ENCODE measurements at regions not wholly inside any gene's neighbourhood (a gene's known extent, or its start where the extent isn't known, plus 50 kb on each side); places are given as distances from the start of the nearest gene placed in this dataset.
"Not testable (repeated sequence)": the region's sequence is repeated elsewhere in the genome, so short reads cannot be mapped to it uniquely, and the experiment has no call there.

- no peak for DNase-seq
Observed at GRCh38 chr10:6716516-6716915, 136.4 kb upstream of the PRKCQ start.

GRCh38 chr10:6713716-6714115 lies 133.6 kb upstream of the PRKCQ start:
- DNase-seq: no peak

DNA sequence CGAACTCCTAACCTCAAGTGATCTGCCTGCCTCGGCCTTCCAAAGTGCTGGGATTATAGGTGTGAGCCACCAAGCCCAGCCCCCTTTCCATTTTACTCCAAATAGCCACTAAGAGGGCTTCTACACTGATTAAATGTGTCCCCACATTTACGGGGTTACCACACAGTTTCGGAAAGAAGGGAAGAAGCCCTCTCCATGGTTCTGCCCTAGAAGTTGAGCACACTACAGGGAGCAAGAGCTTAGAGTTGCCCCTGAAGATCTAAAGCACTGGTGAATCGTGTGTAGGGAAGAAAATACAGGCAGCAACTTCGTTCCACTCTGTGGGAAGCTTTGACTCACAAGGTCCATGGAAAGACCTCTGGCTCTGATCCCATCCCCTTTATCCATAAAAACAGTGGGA lies 133.0 kb upstream of the PRKCQ start:
- DNase-seq: no peak

- no peak for DNase-seq
Observed at GRCh38 chr10:6711881-6712280, 131.8 kb upstream of the PRKCQ start.

GRCh38 chr10:6711408-6711841 lies 131.3 kb upstream of the PRKCQ start:
- no peak for DNase-seq

GRCh38 chr10:6707352-6707751 lies 127.3 kb upstream of the PRKCQ start:
- DNase-seq: no peak

DNA sequence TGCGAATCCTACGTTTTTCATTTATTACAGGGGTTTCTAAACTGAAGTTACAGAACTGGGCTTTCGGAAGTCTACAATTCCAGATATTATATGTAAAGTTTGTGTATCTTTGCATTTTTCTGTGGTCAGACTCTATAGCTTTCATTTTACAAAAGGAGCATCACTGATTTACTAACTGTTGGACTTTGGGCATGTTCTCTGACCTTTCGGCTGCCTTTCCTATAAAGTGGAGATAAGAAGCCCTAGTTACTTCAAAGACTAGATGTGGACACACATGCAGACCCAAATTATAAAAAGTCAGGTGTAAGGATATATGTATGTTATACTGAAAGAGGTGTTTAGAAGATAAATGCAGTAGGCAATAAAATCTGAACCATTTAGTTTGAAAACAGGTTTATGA lies 126.6 kb upstream of the PRKCQ start:
- no peak for DNase-seq

DNA sequence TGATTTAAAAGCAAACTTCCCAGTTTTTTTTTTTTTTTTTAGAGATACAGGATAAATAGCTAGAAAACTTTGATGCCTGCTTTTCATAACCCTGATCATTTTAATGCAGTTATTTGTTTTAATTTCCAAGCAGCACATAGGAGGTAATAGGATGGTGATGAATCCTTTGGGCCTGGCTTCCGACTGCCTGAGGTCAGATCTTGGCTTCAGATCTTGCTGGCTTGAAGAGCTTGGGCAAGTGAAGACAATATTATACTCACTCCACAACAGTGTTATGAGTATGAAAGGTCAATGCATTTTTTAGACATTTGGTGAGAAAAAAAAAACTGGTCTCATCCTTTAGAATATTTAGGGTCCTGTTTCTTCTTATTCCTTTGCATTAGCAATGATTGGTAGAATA lies 124.8 kb upstream of the PRKCQ start:
- no peak for DNase-seq

DNA sequence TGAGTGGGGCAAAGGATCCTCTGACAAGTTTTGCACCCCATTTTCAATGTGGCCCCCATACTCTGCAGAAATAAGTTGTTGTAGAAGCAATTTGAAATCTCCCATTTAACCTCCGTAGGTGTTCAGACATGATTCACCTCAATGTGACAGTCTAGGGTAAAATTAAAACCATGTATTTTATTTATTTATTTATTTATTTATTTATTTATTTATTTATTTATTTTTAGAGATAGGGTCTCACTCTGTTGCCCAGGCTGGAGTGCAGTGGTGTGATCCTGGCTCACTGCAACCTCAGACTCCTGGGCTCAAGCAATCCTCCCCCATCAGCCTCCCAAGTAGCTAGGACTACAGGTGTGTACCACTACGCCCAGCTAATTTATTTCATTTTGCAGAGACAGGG lies 122.8 kb upstream of the PRKCQ start:
- not testable (repeated sequence) for DNase-seq

DNA sequence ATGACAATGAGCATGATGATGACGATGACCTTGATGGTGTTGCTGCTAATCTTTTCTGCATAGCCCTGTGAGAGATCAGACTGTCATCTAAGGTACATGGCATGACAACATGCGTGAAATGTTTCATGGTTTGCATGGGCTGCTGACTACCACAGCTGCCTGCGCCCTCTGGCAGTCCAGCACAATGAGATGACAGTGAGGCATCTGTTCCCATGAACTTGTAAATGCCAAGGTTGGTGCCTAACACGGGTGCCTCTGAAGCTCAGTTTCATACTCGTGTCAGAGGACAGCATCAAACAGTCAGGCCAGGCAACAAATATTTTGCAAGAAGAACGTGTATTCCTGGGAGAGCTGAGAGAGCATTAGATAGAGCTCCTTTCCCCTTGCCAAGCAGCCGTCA lies 122.0 kb upstream of the PRKCQ start:
- no peak for DNase-seq

GRCh38 chr10:6701289-6701688 lies 121.2 kb upstream of the PRKCQ start:
- no peak for DNase-seq

DNA sequence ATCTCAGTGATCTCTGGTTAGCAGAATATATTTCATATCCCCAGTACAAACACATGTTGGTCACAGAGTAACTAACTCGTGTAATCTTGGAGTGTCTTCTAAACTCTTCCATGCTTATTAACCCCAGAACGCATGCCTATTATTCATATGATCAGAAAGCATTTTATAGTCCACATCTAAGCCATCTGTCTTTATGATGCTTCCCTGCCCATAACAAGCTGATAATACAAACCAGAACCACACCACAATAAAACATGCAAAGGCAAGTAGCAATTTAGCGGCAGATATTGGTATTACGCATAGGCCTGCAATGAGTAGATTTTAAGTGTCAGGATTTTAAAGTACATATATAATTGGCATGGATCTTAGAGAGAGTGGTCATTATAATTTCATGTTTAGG lies 120.0 kb upstream of the PRKCQ start:
- no peak for DNase-seq

DNA sequence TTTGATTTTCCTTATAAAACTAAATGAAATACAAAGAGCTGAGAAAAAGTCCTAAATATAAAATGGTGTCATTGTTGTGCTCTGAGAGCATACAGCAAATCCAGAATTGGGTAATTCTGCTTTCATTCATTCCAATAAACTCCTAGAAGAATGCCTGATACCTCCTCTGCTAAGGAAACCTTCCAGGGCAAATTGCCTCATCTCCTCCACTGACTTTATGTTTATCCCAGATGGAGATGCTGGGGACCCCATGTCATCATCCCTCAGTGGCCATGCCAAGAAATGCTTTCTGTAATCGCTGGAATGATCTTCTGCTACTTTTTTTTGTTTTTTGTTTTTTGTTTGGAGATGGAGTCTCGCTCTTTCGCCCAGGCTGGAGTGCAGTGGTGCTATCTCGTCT lies 119.3 kb upstream of the PRKCQ start:
- DNase-seq: no peak

GRCh38 chr10:6695519-6695918 lies 115.4 kb upstream of the PRKCQ start:
- DNase-seq: no peak

DNA sequence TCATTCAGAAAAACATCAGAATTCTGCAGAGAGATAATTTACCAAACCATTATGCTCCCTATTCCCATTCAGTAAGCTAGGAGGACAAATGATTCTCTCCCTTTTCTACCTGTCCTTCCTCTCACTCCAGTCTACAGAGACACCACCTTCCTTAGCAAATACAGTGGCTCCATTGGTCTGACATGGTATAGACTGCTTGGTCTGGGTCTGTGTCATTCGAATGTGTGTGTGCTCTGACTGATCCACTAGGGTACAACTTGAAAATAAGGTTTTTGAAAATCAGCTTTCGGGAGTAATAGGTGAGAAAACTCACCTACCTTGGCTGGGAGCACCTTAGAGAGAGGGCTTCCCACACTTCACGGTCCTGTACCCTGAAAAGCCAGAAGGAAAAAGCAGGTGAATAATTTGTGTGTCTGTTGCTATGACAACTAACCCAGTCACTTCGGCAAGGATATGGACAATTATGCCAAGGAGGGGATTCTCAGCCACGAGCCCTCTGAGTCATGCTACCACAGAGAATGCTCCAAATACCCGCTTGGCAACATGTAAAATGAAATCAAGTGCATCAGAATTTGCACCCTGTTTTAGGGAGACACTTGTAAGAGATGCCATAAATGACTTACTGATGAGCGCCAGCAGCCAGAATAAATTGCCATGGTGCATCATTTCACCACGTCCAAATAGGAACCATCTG lies 114.5 kb upstream of the PRKCQ start:
- DNase-seq: peak; percentile 9

DNA sequence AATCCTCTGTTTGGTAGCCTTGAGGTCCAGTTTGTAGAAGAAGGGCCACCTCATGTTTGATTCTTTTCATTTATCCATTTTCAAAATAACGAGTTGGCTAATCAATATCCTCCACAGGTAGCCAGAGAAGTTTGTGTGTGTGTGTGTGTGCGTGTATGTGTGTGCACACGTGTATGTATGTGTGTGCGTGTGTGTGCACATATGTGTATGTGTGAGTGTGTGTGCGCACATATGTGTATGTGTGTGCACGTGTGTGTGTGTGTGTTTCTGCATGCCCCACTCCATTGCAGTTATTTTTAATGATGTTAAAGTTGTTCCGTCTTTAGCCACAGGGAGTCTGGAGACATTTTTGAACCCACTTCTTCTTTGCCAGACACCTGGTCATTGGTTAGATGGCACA lies 112.8 kb upstream of the PRKCQ start:
- no peak for DNase-seq

DNA sequence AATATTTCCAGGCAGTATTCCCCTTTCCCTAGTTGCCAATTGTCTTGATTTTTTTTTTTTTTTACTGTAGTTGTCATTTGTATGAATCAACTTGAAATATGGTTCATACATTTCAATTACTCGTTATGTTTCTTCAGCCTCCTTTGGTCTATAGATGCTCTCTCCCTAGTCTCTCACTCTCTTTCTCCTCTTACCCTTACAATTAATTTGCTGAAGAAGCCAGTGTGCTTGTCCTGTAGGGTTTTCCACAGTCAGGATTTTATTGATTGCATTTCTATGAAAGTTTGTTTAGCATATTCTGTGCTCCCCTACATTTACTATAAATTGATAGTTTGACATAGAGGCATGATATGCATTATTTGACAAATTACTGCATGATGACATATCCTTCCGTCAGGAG lies 112.0 kb upstream of the PRKCQ start:
- DNase-seq: no peak

DNA sequence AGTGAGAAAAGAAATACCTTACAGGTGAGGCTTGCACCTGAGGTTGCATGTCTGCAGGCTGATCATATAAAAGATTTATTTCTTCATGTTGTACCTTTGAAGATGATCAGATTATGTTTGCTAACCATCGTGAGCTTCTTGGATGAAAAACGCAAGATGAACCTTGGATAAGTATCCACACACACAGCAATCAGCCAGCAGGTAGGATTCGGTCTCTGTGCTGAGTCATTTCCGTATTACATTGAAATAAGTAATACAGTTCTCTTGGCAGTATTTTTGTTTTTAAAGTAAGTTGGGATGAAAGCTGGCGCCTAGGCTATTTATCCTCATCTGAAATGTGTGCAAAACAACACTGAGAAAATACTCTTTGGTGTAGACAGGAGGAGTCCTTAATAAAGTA lies 109.0 kb upstream of the PRKCQ start:
- DNase-seq: no peak

DNA sequence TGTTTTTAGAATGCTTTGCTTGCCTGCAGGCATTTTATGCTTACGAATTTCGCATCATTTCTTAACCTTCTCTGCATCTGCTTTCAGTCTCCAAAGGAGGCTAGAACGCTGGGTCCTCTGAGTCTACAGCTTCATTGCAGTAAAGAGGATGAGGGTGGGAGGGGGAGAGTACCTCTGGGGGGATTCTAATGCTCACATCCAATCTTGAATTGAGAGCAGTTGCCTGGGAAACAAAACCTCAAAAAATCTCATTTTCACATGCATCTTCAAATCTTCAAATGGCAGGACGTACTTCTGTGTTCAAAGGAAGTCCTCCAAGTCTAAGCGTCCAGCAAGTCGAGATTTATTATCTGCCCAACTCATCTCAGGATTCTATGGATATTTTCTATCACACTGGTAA lies 100.7 kb upstream of the PRKCQ start:
- no peak for DNase-seq

- no peak for DNase-seq
Observed at GRCh38 chr10:6678956-6679355, 98.9 kb upstream of the PRKCQ start.

- DNase-seq: peak; percentile 61
Observed at GRCh38 chr10:6678211-6678803, 98.2 kb upstream of the PRKCQ start.

GRCh38 chr10:6677129-6677528 lies 97.1 kb upstream of the PRKCQ start:
- not testable (repeated sequence) for DNase-seq

GRCh38 chr10:6674291-6674690 lies 94.2 kb upstream of the PRKCQ start:
- no peak for DNase-seq

DNA sequence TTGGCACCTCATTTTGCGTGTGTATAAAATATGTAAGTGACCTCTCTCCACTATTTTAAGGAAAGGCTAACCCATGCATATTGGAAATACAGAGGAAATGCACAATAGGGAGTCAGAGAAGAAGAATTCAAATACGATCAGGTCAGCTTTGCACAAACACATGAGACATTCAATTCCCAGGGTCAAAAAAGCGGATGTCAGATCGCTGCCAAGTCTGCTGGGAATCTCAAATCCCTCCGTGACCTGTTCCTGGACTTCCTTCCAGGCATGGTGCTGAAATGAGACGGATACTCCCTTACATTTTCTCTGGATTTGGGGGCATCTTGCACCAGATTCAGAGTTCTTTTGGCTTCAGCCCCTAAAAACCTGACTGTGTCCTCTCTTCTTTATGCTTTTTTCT lies 91.9 kb upstream of the PRKCQ start:
- DNase-seq: no peak

GRCh38 chr10:6669269-6669859 lies 89.3 kb upstream of the PRKCQ start:
- DNase-seq: peak; percentile 42
